GM12878 (cell line): ENCODE measurements at regions not wholly inside any gene's neighbourhood (a gene's known extent, or its start where the extent isn't known, plus 50 kb on each side); places are given as distances from the start of the nearest gene placed in this dataset.

Experiments
- CTCF ChIP-seq, 3 experiments: IDR thresholded peaks in 2 of 3; conservative IDR thresholded peaks in 1 of 3; 2 replicates each; pipeline ENCODE4 v1.5.1; 2011; ENCODE audit warnings: low read depth in 3 of 3, low read length in 3 of 3, mild to moderate bottlenecking in 3 of 3, control low read depth in 2 of 3, moderate library complexity in 2 of 3, inconsistent platforms in 1 of 3, mixed read lengths in 1 of 3; ENCODE audit not compliant: control insufficient read depth in 2 of 3, insufficient read depth in 1 of 3; ENCODE audit errors: extremely low read depth in 1 of 3
- FOXK2 ChIP-seq: fragments of 450-650 bp; IDR thresholded peaks from 2 replicates; pipeline ENCODE4 v1.6.1; 2017; ENCODE audit warnings: mild to moderate bottlenecking, moderate library complexity
- MXI1 ChIP-seq: fragments of 150-350 bp; IDR thresholded peaks from 2 replicates; pipeline ENCODE4 v1.6.1; 2011; ENCODE audit warnings: low read depth, mild to moderate bottlenecking, inconsistent platforms, low read length, improper control_type of control experiment
- PBX3 ChIP-seq: IDR thresholded peaks from 2 replicates; pipeline ENCODE4 v1.6.1; 2011; ENCODE audit warnings: mild to moderate bottlenecking, low read depth, low read length, moderate library complexity; ENCODE audit not compliant: insufficient replicate concordance
- POLR2A ChIP-seq: IDR thresholded peaks from 2 replicates; pipeline ENCODE4 v1.6.1; 2011; ENCODE audit warnings: low read depth, mild to moderate bottlenecking, low read length
- POLR2AphosphoS5 ChIP-seq: IDR thresholded peaks from 2 replicates; pipeline ENCODE4 v1.6.1; 2011; ENCODE audit warnings: mild to moderate bottlenecking, low read length, inconsistent platforms
- RCOR1 ChIP-seq: conservative IDR thresholded peaks from 2 replicates; pipeline ENCODE4 v1.6.1; 2012; ENCODE audit warnings: low read depth, low read length, improper control_type of control experiment

- TF ChIP-seq CTCF (IDR thresholded peaks at IDR 0.05 in 2 of 3, conservative IDR thresholded peaks at IDR 0.05 in 1 of 3; ENCODE audit: control insufficient read depth in 2 of 3, extremely low read depth in 1 of 3, insufficient read depth in 1 of 3, low read depth in 3 of 3, low read length in 3 of 3) (no peak), PBX3 (no peak), MXI1 (no peak), RCOR1 (no peak), POLR2AphosphoS5 (no peak), FOXK2 (no peak), POLR2A (no peak)
These were observed 80.4 kb downstream of the MYEOV start for GRCh38 chr11:69374110-69374945.
